HG02852 (cell line): ENCODE measurements at regions not wholly inside any gene's neighbourhood (a gene's known extent, or its start where the extent isn't known, plus 50 kb on each side); places are given as distances from the start of the nearest gene placed in this dataset.

Source experiments
- ATAC-seq: cut with Tn5 transposase; IDR thresholded peaks from one replicate; pipeline ENCODE4 v1.9.1; 2021; ENCODE audit warnings: mild to moderate bottlenecking, moderate library complexity; ENCODE audit not compliant: unreplicated experiment

GRCh38 chr9:129252937-129253802 is 75.1 kb upstream of the IER5L start:
- no peak for ATAC-seq

- no peak for ATAC-seq
These were observed 72.7 kb upstream of the IER5L start for GRCh38 chr9:129250786-129251185.

- ATAC-seq = no peak
These were observed 69.5 kb upstream of the IER5L start for GRCh38 chr9:129247285-129248153.

- ATAC-seq = no peak
These were observed 67.2 kb upstream of the IER5L start for GRCh38 chr9:129245276-129245675.

- no peak for ATAC-seq
These were observed 65.0 kb upstream of the IER5L start for GRCh38 chr9:129242971-129243561.

- no peak for ATAC-seq
These were observed 64.3 kb upstream of the IER5L start for GRCh38 chr9:129242191-129242941.

- no peak for ATAC-seq
These were observed 63.7 kb upstream of the IER5L start for GRCh38 chr9:129241725-129242124.

- no peak for ATAC-seq
These were observed 62.6 kb upstream of the IER5L start for GRCh38 chr9:129240581-129241211.

GRCh38 chr9:129239946-129240490 is 62.0 kb upstream of the IER5L start:
- ATAC-seq = no peak

- ATAC-seq = no peak
These were observed 59.7 kb upstream of the IER5L start for GRCh38 chr9:129237803-129238202.

GRCh38 chr9:129237164-129237611 is 59.1 kb upstream of the IER5L start:
- ATAC-seq = no peak

GRCh38 chr9:129236441-129237145 is 58.5 kb upstream of the IER5L start:
- ATAC-seq = no peak

- no peak for ATAC-seq
These were observed 57.9 kb upstream of the IER5L start for GRCh38 chr9:129235931-129236331.

GRCh38 chr9:129235041-129235930 is 57.2 kb upstream of the IER5L start:
- ATAC-seq = no peak

GRCh38 chr9:129234491-129234890 is 56.4 kb upstream of the IER5L start:
- no peak for ATAC-seq

- no peak for ATAC-seq
These were observed 55.0 kb upstream of the IER5L start for GRCh38 chr9:129232839-129233591.

- no peak for ATAC-seq
These were observed 53.7 kb upstream of the IER5L start for GRCh38 chr9:129231759-129232158.
